WTC11 (cell line): ENCODE measurements at regions not wholly inside any gene's neighbourhood (a gene's known extent, or its start where the extent isn't known, plus 50 kb on each side); places are given as distances from the start of the nearest gene placed in this dataset.

Experiments
- TF ChIP-seq, protein P1 (sequence below): sonication (generic); formaldehyde crosslinking; IDR thresholded peaks from 2 replicates; pipeline ENCODE4 v1.8.1; 2023; ENCODE audit warnings: mild to moderate bottlenecking, missing genetic modification reagents, borderline replicate concordance
- TF ChIP-seq, protein P2 (sequence below): fragments of 250-450 bp; sonication (Bioruptor Pico); IDR thresholded peaks from 2 replicates; pipeline ENCODE4 v1.9.0; 2021; ENCODE audit warnings: mild to moderate bottlenecking
- TF ChIP-seq, protein P3 (sequence below): fragments of 200-600 bp; IDR thresholded peaks from 2 replicates; pipeline ENCODE4 v1.8.0; 2022; ENCODE audit warnings: antibody characterized with exemption
- TF ChIP-seq, protein P4 (sequence below): fragments of 250-450 bp; sonication (Bioruptor Pico); conservative IDR thresholded peaks from 2 replicates; pipeline ENCODE4 v1.9.0; 2021; ENCODE audit warnings: mild to moderate bottlenecking

DNA sequence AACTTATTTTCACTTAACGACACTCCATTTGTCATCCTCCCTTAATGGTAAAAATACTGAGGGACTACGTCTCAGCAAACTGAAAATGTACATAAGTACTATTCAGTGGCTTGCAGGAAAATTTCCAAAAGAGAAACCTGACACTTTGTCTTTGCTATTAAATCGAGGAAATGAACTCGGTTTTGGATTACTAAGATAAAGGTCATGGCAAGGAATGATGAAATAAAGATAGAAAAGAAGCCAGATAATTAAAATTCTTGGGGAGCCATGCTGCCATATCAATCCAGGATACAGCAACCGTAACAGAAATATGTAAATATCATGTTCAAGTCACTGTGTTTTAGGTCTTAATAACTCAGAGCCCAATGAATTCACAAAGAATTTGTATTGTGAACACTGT lies 647.8 kb downstream of the CDH9 start:
- TF ChIP-seq, protein P1, sequence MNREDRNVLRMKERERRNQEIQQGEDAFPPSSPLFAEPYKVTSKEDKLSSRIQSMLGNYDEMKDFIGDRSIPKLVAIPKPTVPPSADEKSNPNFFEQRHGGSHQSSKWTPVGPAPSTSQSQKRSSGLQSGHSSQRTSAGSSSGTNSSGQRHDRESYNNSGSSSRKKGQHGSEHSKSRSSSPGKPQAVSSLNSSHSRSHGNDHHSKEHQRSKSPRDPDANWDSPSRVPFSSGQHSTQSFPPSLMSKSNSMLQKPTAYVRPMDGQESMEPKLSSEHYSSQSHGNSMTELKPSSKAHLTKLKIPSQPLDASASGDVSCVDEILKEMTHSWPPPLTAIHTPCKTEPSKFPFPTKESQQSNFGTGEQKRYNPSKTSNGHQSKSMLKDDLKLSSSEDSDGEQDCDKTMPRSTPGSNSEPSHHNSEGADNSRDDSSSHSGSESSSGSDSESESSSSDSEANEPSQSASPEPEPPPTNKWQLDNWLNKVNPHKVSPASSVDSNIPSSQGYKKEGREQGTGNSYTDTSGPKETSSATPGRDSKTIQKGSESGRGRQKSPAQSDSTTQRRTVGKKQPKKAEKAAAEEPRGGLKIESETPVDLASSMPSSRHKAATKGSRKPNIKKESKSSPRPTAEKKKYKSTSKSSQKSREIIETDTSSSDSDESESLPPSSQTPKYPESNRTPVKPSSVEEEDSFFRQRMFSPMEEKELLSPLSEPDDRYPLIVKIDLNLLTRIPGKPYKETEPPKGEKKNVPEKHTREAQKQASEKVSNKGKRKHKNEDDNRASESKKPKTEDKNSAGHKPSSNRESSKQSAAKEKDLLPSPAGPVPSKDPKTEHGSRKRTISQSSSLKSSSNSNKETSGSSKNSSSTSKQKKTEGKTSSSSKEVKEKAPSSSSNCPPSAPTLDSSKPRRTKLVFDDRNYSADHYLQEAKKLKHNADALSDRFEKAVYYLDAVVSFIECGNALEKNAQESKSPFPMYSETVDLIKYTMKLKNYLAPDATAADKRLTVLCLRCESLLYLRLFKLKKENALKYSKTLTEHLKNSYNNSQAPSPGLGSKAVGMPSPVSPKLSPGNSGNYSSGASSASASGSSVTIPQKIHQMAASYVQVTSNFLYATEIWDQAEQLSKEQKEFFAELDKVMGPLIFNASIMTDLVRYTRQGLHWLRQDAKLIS (CRISPR knock-in tag), result no peak
- TF ChIP-seq, protein P2, sequence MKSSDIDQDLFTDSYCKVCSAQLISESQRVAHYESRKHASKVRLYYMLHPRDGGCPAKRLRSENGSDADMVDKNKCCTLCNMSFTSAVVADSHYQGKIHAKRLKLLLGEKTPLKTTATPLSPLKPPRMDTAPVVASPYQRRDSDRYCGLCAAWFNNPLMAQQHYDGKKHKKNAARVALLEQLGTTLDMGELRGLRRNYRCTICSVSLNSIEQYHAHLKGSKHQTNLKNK (CRISPR knock-in tag), result no peak
- TF ChIP-seq, protein P3, sequence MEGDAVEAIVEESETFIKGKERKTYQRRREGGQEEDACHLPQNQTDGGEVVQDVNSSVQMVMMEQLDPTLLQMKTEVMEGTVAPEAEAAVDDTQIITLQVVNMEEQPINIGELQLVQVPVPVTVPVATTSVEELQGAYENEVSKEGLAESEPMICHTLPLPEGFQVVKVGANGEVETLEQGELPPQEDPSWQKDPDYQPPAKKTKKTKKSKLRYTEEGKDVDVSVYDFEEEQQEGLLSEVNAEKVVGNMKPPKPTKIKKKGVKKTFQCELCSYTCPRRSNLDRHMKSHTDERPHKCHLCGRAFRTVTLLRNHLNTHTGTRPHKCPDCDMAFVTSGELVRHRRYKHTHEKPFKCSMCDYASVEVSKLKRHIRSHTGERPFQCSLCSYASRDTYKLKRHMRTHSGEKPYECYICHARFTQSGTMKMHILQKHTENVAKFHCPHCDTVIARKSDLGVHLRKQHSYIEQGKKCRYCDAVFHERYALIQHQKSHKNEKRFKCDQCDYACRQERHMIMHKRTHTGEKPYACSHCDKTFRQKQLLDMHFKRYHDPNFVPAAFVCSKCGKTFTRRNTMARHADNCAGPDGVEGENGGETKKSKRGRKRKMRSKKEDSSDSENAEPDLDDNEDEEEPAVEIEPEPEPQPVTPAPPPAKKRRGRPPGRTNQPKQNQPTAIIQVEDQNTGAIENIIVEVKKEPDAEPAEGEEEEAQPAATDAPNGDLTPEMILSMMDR, result no peak
- TF ChIP-seq, protein P4, sequence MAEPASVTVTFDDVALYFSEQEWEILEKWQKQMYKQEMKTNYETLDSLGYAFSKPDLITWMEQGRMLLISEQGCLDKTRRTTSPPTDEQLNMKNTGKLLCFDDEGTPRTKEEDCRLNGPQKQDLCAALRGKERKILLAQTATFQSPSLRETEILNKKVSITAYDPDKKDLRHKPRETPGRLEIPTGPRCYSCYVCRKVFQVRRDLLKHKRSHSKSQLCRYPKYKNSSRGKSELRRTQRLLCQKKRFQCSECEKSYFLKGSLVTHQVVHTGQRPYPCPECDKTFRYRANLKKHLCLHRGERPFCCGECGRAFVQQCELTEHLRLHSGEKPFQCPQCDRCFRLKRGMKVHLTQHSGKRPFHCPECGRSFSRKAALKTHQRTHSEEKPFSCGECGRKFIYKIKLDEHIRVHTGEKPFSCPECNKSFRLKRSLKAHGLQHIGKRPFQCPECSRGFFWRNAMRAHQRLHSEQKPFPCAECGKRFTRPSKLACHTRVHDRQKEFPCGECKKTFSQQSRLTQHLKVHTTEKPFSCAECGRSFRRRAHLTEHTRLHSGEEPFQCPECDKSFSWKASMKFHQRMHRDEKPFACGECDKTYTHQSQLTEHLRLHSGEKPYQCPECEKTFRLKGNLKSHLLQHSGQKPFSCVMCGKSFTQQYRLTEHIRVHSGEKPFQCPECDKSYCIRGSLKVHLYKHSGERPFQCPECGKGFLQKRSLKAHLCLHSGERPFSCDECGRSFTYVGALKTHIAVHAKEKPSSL (CRISPR knock-in tag), result no peak
